BLaER1 treated with 17β-estradiol and CSF1 and Interleukin-3, amounts not matched to agents 10 nM and 100 nM (cell line): ENCODE measurements at regions not wholly inside any gene's neighbourhood (a gene's known extent, or its start where the extent isn't known, plus 50 kb on each side); places are given as distances from the start of the nearest gene placed in this dataset.

ENCODE experiments used
- H3K27ac ChIP-seq, 11 experiments: shearing (Covaris generic); formaldehyde crosslinking; 2 replicates each; pipeline ENCODE4 v1.8.1; 2022
- H3K27me3 ChIP-seq, 11 experiments: shearing (Covaris generic); formaldehyde crosslinking; 2 replicates each; pipeline ENCODE4 v1.8.1; 2022
- H3K36me3 ChIP-seq, 11 experiments: shearing (Covaris generic); formaldehyde crosslinking; 2 replicates each; pipeline ENCODE4 v1.8.1; 2022
- H3K4me1 ChIP-seq, 10 experiments: shearing (Covaris generic); formaldehyde crosslinking; 2 replicates each; pipeline ENCODE4 v1.8.1; 2022
- H3K4me2 ChIP-seq, 11 experiments: shearing (Covaris generic); formaldehyde crosslinking; 2 replicates each; pipeline ENCODE4 v1.8.1; 2022
- H3K4me3 ChIP-seq, 10 experiments: shearing (Covaris generic); formaldehyde crosslinking; 2 replicates each; pipeline ENCODE4 v1.8.1; 2022
- H3K9ac ChIP-seq, 11 experiments: shearing (Covaris generic); formaldehyde crosslinking; 2 replicates each; pipeline ENCODE4 v1.8.1; 2022
- H3K9me3 ChIP-seq, 11 experiments: shearing (Covaris generic); formaldehyde crosslinking; replicated peaks in 1 of 11; 2 replicates each; pipeline ENCODE4 v1.8.1; 2022
- H4K20me1 ChIP-seq, 11 experiments: shearing (Covaris generic); formaldehyde crosslinking; 2 replicates each; pipeline ENCODE4 v1.8.1; 2022
- Cebpa-rat ChIP-seq, 11 experiments: shearing (Covaris generic); IDR thresholded peaks; 2 replicates each; pipeline ENCODE4 v1.8.1; 2022

DNA sequence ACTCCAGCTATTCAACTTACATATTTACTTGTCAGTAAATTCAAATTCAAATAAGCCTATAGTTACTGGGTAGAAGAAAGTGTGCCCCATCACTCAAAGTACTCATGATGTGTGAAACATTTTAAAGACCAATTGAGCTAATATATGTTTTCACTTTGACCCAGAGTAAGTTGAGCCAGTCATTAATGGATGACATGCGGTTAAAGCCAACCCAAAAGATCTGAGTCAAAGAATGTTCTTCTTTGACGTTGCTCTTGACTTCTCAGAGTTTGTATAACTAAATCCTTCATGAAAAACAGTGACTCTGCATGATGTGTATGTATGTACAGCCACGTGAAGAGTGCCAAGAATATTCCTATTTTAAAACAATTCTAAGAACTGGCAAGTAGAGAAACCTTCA, 237.4 kb downstream of the NR2F1-AS1 start:
- Histone ChIP-seq H3K9me3 (peaks cover 0 to 16% (median 0%) of the 10 kb centered on the region in 11 experiments; a peak in 6 of 22 replicates), H3K27me3 (no peaks in the 10 kb centered on the region), H4K20me1 (no peaks in the 10 kb centered on the region), H3K27ac (no peak overlapping the region), H3K36me3 (no peaks in the 10 kb centered on the region), H3K4me2 (no peak overlapping the region), H3K4me3 (no peak overlapping the region), H3K4me1 (no peaks in the 10 kb centered on the region), H3K9ac (no peak overlapping the region)
- no peak for TF ChIP-seq Cebpa-rat (IDR thresholded peaks at IDR 0.05)

DNA sequence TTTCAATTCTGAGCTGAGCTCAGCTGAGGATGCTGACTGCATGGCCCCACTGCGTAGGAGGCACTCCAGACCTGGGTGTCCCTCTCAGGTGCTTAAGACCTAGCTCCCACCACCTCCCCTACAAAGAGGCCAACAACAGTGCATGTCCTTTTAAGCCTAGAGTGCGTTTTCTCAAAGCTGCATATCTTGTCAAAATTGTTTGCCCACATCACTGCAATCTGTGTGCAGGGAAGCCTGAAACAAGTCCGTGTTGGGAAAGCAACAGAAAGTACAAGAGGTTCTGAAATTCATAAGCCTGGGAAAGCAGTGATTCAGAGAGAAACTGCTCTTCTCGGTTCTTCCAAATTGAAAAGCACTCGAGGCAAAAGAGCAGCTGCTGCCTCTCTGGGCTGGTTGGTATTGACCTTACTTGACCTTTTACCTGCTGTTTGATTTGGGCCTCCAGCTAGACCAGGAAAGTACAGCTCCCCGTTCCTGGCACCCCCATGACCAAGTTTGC, 238.4 kb downstream of the NR2F1-AS1 start:
- Histone ChIP-seq H3K27me3 (no peaks in the 10 kb centered on the region), H4K20me1 (no peaks in the 10 kb centered on the region), H3K4me2 (no peak overlapping the region), H3K4me1 (no peaks in the 10 kb centered on the region), H3K27ac (no peak overlapping the region), H3K9me3 (peaks cover 0 to 16% (median 0%) of the 10 kb centered on the region in 11 experiments; a peak in 6 of 22 replicates), H3K9ac (no peak overlapping the region), H3K4me3 (no peak overlapping the region), H3K36me3 (no peaks in the 10 kb centered on the region)
- no peak for TF ChIP-seq Cebpa-rat (IDR thresholded peaks at IDR 0.05)

DNA sequence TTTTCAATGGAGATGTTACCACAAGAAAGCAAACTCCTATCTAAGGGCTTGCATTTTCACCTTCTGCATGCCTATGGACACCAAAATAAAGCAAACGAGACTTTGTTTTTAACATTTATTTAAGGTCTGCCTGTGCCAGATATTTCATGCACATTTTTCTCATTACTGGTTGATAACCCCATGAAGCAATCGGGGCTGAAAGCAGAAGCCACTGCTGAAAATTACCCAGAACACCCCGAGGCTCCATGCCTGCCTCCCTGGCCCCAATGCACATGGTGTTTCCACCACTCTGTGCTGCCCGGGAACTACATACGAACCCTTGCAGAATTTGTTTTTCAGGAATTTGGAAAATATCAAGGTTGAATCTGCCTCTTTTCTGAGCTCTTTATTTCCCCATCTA, 240.1 kb downstream of the NR2F1-AS1 start:
- H3K9me3 ChIP-seq = peaks cover 0 to 16% (median 0%) of the 10 kb centered on the region in 11 experiments; a peak in 6 of 22 replicates
- no peaks in the 10 kb centered on the region for H4K20me1 ChIP-seq
- H3K4me2 ChIP-seq = no peak overlapping the region
- H3K27ac ChIP-seq = no peak overlapping the region
- H3K36me3 ChIP-seq = no peaks in the 10 kb centered on the region
- H3K4me3 ChIP-seq = no peak overlapping the region
- H3K9ac ChIP-seq = no peak overlapping the region
- H3K27me3 ChIP-seq = no peaks in the 10 kb centered on the region
- H3K4me1 ChIP-seq = no peaks in the 10 kb centered on the region
- no peak for TF ChIP-seq Cebpa-rat (IDR thresholded peaks at IDR 0.05)

DNA sequence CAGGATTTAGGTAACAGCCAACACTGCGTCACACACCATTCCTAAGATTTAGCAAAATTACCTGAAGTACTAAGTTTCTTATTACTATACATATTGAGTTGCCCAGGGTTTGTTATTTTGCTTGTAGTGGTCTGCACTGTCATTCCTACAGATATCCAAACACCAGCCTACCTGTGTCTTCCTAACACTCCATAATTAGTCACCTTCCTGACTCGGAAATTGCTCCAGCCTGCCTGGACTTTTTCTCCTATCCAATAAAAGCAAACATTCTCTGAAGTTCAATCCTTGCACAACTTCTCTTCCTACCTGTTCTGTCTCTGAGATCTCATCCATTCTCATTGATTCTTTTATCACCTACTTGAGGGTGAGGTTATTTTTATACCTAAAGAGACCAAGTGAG, 243.9 kb downstream of the NR2F1-AS1 start:
- Histone ChIP-seq H3K4me1 (no peaks in the 10 kb centered on the region), H3K9me3 (peaks cover 0 to 16% (median 0%) of the 10 kb centered on the region in 11 experiments; a peak in 6 of 22 replicates), H3K27ac (no peak overlapping the region), H3K4me2 (no peak overlapping the region), H3K36me3 (no peaks in the 10 kb centered on the region), H4K20me1 (no peaks in the 10 kb centered on the region), H3K9ac (no peak overlapping the region), H3K27me3 (no peaks in the 10 kb centered on the region), H3K4me3 (no peak overlapping the region)
- no peak for TF ChIP-seq Cebpa-rat (IDR thresholded peaks at IDR 0.05)

DNA sequence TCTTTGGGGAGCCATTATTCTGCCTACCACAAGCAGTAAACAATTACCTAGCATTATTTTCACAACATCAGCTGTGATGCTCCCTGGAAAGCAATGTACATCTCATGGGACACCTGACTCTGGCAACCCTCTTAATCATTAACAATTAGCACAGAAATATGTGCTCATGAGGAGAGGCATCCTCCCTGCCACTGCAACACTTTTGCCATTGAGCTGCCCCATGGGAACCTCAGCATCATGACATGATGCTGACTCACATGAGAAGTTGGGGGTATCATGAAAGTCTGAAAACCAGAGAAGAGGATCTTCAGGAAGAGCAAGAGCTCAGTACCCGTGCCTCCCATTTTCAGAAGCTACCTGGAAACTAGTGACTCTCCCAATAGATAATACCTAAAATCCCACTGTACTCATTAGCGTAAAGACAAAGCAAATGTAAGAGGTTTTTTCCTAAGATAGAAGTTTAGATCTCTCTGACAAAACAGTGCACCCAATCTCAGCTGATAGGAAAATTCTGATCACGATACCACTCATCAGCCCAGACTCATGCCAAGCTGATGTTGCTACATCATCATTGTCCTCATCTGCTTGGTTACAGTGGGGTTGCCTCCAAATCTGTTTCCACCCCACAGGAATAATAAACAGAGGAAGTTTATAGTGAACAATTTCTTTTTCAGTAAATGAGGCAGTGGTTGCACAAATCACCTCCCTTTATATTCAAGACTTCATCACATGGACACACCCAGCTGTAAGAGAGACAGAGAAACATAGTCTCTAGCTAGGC, 244.5 kb downstream of the NR2F1-AS1 start:
- H4K20me1 ChIP-seq = no peaks in the 10 kb centered on the region
- H3K4me1 ChIP-seq = no peaks in the 10 kb centered on the region
- H3K9ac ChIP-seq = no peak overlapping the region
- no peak for TF ChIP-seq Cebpa-rat (IDR thresholded peaks at IDR 0.05)
- H3K36me3 ChIP-seq = no peaks in the 10 kb centered on the region
- H3K27ac ChIP-seq = no peak overlapping the region
- no peaks in the 10 kb centered on the region for H3K27me3 ChIP-seq
- H3K4me2 ChIP-seq = no peak overlapping the region
- H3K9me3 ChIP-seq = peaks cover 0 to 16% (median 0%) of the 10 kb centered on the region in 11 experiments; a peak in 6 of 22 replicates
- no peak overlapping the region for H3K4me3 ChIP-seq

DNA sequence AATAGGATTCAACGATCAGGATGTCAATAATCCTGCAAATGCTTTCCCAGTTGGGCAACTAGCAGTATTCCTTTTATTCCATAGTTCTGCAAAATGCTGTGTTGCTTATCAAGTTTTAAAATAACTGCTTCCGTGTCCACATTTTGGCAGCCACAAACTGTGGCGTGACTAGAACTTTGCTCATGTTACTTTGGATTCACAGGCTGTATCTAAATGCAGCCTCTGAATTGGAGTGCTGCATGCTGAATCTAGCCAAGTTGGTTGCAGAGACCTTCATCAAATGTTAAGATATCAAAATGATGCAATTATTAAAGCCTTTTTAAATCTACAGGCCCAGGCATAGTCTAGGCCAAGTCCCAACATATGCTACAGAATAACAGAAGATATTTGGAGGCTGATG, 249.2 kb downstream of the NR2F1-AS1 start:
- no peaks in the 10 kb centered on the region for H4K20me1 ChIP-seq
- no peak overlapping the region for H3K4me3 ChIP-seq
- H3K27me3 ChIP-seq = no peaks in the 10 kb centered on the region
- TF ChIP-seq Cebpa-rat (IDR thresholded peaks at IDR 0.05) = no peak
- H3K4me2 ChIP-seq = no peak overlapping the region
- no peak overlapping the region for H3K9ac ChIP-seq
- no peak overlapping the region for H3K27ac ChIP-seq
- H3K4me1 ChIP-seq = no peaks in the 10 kb centered on the region
- no peaks in the 10 kb centered on the region for H3K9me3 ChIP-seq
- H3K36me3 ChIP-seq = no peaks in the 10 kb centered on the region

DNA sequence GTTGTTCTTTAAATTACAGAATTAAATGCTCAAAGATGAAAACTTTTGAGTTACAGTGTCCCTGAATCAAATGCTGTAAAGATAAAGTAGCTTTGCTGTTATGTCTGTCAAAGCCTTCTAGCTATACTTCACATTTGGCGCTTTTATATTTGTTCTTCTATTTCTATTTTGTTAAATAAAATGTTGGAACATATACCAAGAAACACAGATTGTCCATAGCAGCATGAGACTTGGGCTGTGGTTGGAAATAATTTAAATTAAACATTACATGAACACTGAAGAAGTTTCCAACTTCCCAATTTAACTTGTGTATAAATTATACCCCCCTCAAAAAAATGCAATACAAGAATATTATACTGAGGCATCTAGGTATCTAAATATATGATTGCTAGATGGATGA, 249.8 kb downstream of the NR2F1-AS1 start:
- Histone ChIP-seq H3K27me3 (no peaks in the 10 kb centered on the region), H3K9ac (no peak overlapping the region), H3K9me3 (no peaks in the 10 kb centered on the region), H4K20me1 (no peaks in the 10 kb centered on the region), H3K27ac (no peak overlapping the region), H3K4me1 (no peaks in the 10 kb centered on the region), H3K4me2 (no peak overlapping the region), H3K4me3 (no peak overlapping the region), H3K36me3 (no peaks in the 10 kb centered on the region)
- no peak for TF ChIP-seq Cebpa-rat (IDR thresholded peaks at IDR 0.05)

DNA sequence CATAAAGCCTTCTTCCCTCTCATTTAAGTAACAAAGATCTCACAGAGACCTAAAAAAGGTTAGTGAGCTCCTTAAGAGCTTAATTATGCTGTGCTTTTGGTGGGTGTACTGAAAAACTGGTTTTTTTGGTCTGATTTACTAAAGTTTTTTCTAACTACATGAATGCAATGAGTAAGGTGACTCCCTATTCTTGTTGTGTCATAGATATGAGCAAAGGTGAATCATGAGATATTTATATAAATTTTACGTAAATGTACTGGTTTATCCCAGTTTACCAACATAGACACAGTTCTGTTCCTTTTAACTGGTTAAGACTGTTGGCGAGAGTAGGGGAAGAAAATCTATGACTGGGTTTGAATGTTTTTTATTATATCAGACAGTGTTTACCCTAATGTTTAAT, 250.5 kb downstream of the NR2F1-AS1 start:
- H3K4me3 ChIP-seq = no peak overlapping the region
- no peak overlapping the region for H3K27ac ChIP-seq
- H3K4me2 ChIP-seq = no peak overlapping the region
- no peaks in the 10 kb centered on the region for H3K9me3 ChIP-seq
- H3K4me1 ChIP-seq = no peaks in the 10 kb centered on the region
- no peaks in the 10 kb centered on the region for H3K27me3 ChIP-seq
- no peaks in the 10 kb centered on the region for H3K36me3 ChIP-seq
- no peak for TF ChIP-seq Cebpa-rat (IDR thresholded peaks at IDR 0.05)
- no peak overlapping the region for H3K9ac ChIP-seq
- H4K20me1 ChIP-seq = no peaks in the 10 kb centered on the region

DNA sequence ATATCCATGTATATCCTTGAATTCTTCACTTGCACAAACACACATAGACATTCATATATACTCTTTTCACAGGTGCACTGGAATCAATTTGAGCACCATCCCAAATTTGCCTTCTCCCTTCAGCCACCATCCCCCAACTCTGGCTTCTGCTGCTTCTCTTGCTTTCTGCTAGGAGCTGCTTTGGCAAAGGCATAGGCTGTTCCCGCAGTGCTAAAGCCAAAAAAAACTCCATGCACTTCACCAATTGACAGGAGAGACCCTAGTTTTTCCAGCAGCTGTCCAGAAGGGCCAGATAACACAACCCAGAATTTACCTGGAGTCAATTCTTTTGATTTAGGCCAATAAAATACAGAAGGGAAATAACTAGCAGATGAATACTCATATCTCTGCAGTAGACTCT, 251.3 kb downstream of the NR2F1-AS1 start:
- Histone ChIP-seq H3K27ac (no peak overlapping the region), H3K27me3 (no peaks in the 10 kb centered on the region), H3K36me3 (no peaks in the 10 kb centered on the region), H3K9ac (no peak overlapping the region), H4K20me1 (no peaks in the 10 kb centered on the region), H3K4me2 (no peak overlapping the region), H3K4me3 (no peak overlapping the region), H3K4me1 (no peaks in the 10 kb centered on the region), H3K9me3 (no peaks in the 10 kb centered on the region)
- TF ChIP-seq Cebpa-rat (IDR thresholded peaks at IDR 0.05) = no peak

DNA sequence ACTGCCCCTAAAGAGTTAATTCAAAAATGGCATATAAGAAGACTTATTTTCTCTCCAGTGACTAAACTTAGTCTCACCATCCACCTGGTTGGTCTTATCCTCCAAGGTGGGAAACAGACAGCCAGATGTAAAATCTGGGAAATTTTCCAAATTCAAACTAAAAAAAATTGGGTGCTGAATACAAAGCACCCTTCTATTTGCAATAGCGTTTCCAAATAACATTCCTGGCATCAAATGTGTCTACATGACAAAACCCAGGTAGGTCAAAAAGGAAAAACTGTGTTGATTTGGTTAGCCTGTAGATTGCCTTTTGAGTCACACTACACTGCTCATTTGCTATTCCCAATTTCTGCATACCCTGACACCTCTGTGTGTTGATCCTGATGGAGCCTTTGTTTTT, 252.2 kb downstream of the NR2F1-AS1 start:
- Histone ChIP-seq H3K9ac (no peak overlapping the region), H3K27me3 (no peaks in the 10 kb centered on the region), H3K4me1 (no peaks in the 10 kb centered on the region), H3K9me3 (no peaks in the 10 kb centered on the region), H3K4me2 (no peak overlapping the region), H3K4me3 (no peak overlapping the region), H3K36me3 (no peaks in the 10 kb centered on the region), H3K27ac (no peak overlapping the region), H4K20me1 (no peaks in the 10 kb centered on the region)
- TF ChIP-seq Cebpa-rat (IDR thresholded peaks at IDR 0.05) = no peak
